Lower lobe of right lung (tissue), 2 donors: ENCODE measurements at regions not wholly inside any gene's neighbourhood (a gene's known extent, or its start where the extent isn't known, plus 50 kb on each side); places are given as distances from the start of the nearest gene placed in this dataset.

ENCODE experiments used
- ATAC-seq, 2 donors: fragments of 200-7000 bp; cut with Tn5 transposase; one replicate each; pipeline ENCODE4 v1.9.1; 2020 to 2022; ENCODE audit warnings: mild to moderate bottlenecking in 2 of 2, moderate library complexity in 2 of 2
- DNase-seq: peaks from one replicate; pipeline ENCODE4 v3.0.0-alpha.2; 2020
- H3K27ac ChIP-seq: fragments of 200-600 bp; one replicate; pipeline ENCODE4 v1.8.0; 2022
- H3K27me3 ChIP-seq: fragments of 200-600 bp; one replicate; pipeline ENCODE4 v1.8.0; 2022; ENCODE audit warnings: low read depth
- H3K36me3 ChIP-seq: fragments of 200-600 bp; one replicate; pipeline ENCODE4 v1.8.0; 2022; ENCODE audit warnings: mild to moderate bottlenecking
- H3K4me1 ChIP-seq: fragments of 200-600 bp; one replicate; pipeline ENCODE4 v1.8.0; 2022
- H3K4me3 ChIP-seq: fragments of 200-600 bp; one replicate; pipeline ENCODE4 v1.8.0; 2022; ENCODE audit warnings: mild to moderate bottlenecking
- H3K9me3 ChIP-seq: fragments of 200-600 bp; one replicate; pipeline ENCODE4 v1.8.0; 2022
- CTCF ChIP-seq: fragments of 200-600 bp; IDR thresholded peaks from one replicate; pipeline ENCODE4 v1.8.0; 2022; ENCODE audit warnings: antibody characterized with exemption, mild to moderate bottlenecking
- intact Hi-C: fragments of 100-400 bp; cut with DNase I; formaldehyde crosslinking; loops from one replicate; pipeline ENCODE4 v1.11.0; 2022
- donor health status: DM: no; HTN: yes; CAD: no; lungs with severe emphysema.

- intact Hi-C loops = no loop called here
- no peak overlapping the region for H3K27ac ChIP-seq
- no peak for ATAC-seq
Measured at GRCh38 chr2:142307616-142308115, 176.8 kb upstream of the LRP1B start.

GRCh38 chr2:142307086-142307485 is 176.3 kb upstream of the LRP1B start:
- Histone ChIP-seq H3K4me3 (no peak overlapping the region), H3K9me3 (no peaks in the 10 kb centered on the region), H3K4me1 (no peaks in the 10 kb centered on the region), H3K27me3 (no peaks in the 10 kb centered on the region), H3K27ac (no peak overlapping the region), H3K36me3 (no peaks in the 10 kb centered on the region)
- intact Hi-C loops = no loop called here
- no peak for ATAC-seq
- TF ChIP-seq CTCF = no peak
- no peak for DNase-seq

More at GRCh38 chr2:142307616-142308115, 176.8 kb upstream of the LRP1B start:
- Histone ChIP-seq H3K4me3 (no peak overlapping the region), H3K9me3 (no peaks in the 10 kb centered on the region), H3K36me3 (no peaks in the 10 kb centered on the region), H3K4me1 (no peaks in the 10 kb centered on the region), H3K27me3 (no peaks in the 10 kb centered on the region)
- DNase-seq = no peak
- TF ChIP-seq CTCF = no peak

- intact Hi-C loops = no loop called here
- H3K36me3 ChIP-seq = no peaks in the 10 kb centered on the region
- no peak overlapping the region for H3K27ac ChIP-seq
- H3K4me3 ChIP-seq = no peak overlapping the region
- H3K27me3 ChIP-seq = no peaks in the 10 kb centered on the region
- DNase-seq (no peak), ATAC-seq (no peak)
- H3K9me3 ChIP-seq = no peaks in the 10 kb centered on the region
- TF ChIP-seq CTCF = no peak
- no peaks in the 10 kb centered on the region for H3K4me1 ChIP-seq
Measured at GRCh38 chr2:142306131-142306530, 175.3 kb upstream of the LRP1B start.

- intact Hi-C loops = no loop called here
- Histone ChIP-seq H3K27ac (no peak overlapping the region), H3K9me3 (no peaks in the 10 kb centered on the region), H3K4me1 (no peaks in the 10 kb centered on the region), H3K36me3 (no peaks in the 10 kb centered on the region), H3K4me3 (no peak overlapping the region), H3K27me3 (no peaks in the 10 kb centered on the region)
- no peak for DNase-seq
- no peak for ATAC-seq
- no peak for TF ChIP-seq CTCF
Measured at GRCh38 chr2:142300517-142300916, 169.7 kb upstream of the LRP1B start.

- no peak for DNase-seq
- intact Hi-C loops = no loop called here
- Histone ChIP-seq H3K9me3 (no peaks in the 10 kb centered on the region), H3K36me3 (no peaks in the 10 kb centered on the region), H3K27ac (no peak overlapping the region), H3K4me1 (no peaks in the 10 kb centered on the region), H3K27me3 (no peaks in the 10 kb centered on the region), H3K4me3 (no peak overlapping the region)
- TF ChIP-seq CTCF = no peak
- no peak for ATAC-seq
Measured at GRCh38 chr2:142299021-142299420, 168.2 kb upstream of the LRP1B start.

GRCh38 chr2:142294225-142294624 is 163.4 kb upstream of the LRP1B start:
- H3K27ac ChIP-seq = no peak overlapping the region
- no peaks in the 10 kb centered on the region for H3K9me3 ChIP-seq
- TF ChIP-seq CTCF = no peak
- H3K4me3 ChIP-seq = no peak overlapping the region
- H3K4me1 ChIP-seq = no peaks in the 10 kb centered on the region
- ATAC-seq (no peak), DNase-seq (no peak)
- H3K36me3 ChIP-seq = no peaks in the 10 kb centered on the region
- intact Hi-C loops = no loop called here
- H3K27me3 ChIP-seq = no peaks in the 10 kb centered on the region
